NCI-H524 treated with DMSO at 0.1 percent for 48 hours (cell line): ENCODE measurements at regions not wholly inside any gene's neighbourhood (a gene's known extent, or its start where the extent isn't known, plus 50 kb on each side); places are given as distances from the start of the nearest gene placed in this dataset.
A peak's percentile ranks its signal among the peaks of the same experiment; 100 is the strongest.

Experiments used
- DNase-seq: peaks from one replicate; lab custom pipeline; 2025; lab: John Stamatoyannopoulos, UW

DNA sequence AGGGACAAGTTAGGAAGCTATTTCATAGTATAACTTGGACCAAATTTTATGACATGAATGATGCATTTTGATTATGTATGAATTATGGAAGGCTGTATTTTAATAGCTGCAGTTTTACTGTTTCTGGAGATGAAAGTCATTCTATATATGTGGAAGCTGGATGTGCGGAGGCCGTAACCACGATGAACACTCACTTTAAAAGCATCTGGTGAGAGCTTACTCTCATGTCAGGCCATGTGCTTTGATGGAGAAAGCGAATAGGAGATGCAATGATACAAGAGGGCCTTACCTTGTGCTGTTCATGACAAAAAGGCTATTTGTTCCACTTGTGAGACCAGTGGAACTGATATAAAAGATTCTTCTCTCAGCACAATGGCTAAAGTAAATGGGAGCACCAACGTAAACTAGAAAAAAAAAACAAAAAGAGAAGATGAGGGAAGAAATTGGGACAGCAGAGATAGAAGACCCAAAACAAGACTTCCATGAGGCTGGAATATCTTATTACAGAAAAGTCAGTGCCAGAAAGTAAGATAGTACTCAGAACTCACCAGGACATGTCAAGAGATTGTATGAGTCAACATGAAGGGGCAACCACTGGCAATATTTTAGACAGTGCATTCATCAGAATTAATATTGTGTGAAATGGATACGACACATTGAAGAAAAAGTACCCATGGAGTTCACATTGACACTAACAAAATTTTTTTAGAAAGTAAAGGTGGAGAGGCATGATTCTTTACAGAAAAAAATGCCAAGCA, 63.3 kb upstream of the GAB1 start:
- DNase-seq = no peak

DNA sequence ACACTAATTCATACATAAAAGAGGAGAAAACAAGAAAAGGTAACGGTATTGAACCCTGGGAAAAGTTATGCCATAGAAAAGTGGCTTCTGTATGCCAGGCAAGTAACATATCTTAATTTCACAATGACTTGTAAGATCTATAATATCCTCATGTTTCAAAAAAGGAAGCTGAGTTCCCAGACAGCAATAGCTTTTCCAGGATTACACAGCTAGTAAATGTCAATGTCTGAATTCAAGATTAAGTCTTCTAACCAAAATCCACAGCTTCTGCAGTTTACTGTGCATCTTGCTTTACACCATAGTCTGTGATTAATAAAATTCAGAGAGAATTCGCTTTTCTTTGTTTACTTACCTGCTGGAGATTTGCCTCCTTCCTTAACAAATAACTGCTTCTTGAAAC, 55.8 kb upstream of the GAB1 start:
- DNase-seq = no peak

DNA sequence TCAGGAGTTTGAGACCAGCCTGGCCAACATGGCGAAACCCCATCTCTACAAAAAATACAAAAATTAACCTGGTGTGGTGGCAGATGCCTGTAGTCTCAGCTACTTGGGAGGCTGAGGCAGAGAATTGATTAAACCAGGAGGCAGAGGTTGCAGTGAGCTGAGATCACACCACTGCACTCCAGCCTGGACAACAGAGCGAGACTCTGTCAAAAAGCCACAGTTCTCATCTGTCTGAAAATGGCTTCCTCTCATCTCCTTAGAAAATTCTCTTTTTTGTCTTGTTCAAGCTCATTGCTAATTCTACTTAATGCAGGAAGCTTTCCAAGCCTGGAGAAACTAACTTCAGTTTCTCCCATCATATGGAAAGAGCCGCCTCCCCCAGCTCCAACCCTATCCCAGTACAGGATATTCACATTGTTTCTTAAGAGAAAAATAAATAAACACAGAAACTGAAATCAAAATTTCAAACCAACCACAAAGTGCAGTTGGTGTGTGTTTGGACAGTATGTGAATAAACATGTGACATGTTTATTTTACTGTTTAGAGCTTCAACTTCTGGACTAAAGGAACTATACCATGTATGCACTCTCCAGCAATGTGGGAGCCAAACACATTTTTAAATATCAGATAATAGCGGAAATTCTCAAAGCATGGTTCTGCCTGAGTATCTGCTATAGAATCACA, 55.0 kb upstream of the GAB1 start:
- no peak for DNase-seq

DNA sequence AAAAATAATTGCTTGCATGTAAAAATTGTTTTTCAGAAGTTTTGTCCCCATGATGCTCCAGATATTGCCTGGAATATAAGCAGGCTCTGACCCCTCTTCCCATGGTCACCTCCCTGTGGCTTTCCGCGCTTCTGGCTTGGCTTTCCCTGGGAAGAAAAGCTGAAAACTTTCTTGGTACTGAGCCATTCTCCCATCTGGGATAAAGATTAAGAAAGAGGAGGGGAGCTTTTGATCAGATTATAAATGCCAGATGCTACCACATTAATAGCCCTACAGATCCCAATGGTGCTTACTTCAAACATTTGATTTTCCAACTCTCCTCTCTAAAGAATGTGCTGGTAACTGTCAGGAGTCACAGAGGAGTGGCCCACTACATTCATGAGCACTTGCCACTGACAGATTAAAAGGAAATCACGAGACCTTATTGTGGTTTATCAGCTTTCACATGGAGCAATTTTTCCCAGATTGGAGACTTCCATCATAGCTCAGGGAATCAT, 54.4 kb upstream of the GAB1 start:
- peak; percentile 68 for DNase-seq

DNA sequence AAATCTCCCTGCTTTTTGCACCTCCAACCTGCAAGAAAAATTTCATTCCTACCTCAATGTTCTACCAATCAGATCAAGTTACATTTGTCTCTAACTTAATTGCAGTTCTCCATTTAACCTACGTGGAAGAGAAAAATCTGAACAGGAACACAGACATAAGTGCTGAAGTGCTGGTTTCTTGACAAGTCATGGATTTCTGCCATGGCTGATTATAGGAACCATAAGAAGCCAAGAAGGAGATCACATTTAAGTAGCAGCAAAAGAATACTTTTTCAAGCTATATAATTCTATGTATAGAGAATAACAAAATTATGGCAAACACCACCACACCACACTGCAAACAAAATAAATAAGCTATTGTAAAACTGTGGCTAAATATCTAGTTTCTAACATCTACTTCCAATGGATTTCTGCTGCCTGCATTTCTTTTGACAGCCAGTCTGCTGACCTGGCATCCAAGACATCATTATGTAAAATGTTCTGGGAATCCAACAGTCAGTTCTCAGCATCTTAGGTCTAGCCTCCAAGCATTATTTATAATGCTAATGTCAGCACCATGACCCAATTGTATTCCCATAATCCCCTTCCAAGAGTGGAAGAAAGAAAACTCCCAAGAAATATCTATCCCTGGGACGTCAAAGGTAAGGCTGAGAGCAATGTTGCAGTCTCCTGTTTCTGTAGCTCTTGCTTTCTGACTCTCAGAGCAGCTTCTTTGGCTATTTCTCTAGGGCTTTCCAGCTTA, 50.8 kb upstream of the GAB1 start:
- DNase-seq = no peak

DNA sequence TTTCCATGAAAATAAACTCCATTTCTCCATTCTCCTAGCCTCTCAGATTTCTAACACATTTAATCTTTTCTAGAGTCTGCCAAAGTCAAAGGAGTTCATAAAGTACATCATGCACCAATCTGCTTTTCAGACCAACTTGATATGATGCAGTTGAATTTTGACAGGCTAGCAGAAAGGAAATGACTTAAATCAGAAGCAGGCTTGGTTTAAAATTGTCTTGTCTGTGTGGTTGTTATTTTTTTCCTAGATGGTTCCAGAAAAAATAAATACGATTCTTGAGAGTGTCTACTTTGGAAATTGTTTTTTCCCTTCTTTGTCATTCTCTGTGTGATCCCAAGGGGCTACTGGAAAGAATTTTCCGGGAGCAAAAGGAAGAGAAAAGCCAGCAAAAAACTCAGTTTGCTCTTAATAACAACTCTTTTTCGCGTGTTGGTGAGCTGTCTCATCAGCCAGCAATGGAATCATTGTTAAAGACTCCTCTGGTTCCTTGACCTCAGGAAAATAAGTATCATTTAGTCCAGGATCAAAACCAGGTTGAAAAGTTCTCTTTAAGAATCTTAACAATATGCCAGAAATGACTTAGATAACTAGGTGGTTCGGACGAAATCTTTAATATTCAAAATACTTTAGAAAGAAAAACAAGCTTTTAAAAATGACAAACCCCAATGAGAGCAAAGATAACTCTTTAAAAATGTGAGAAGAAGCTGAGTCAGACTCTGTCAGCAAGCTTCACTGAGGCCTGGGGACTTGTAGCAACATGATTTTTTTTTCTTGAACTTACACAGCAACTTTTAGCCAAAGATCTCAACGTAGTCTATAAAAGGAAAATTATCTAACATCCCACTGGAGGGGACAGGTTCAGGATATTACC, 49.7 kb upstream of the GAB1 start:
- no peak for DNase-seq
